ENCODE measurements at regions not wholly inside any gene's neighbourhood (a gene's known extent, or its start where the extent isn't known, plus 50 kb on each side); places are given as distances from the start of the nearest gene placed in this dataset.

DNA sequence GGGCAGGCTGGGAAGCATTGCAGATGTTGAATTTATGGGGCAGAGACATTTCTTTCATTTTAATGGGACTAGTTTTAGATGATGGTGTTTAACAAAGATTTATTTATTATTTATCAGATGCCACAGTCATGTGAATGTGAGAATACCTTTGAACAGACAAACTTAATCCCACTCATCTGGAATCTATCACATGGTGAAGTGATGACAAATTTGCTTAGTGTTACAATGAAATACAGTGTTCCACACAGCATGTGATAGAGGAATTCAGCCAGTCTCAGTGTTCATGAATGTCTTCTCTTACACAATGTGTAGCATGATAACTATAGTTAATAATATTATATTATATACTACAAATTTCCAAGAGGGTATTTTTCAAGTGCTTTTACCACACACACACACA is 1361.7 kb upstream of the B3GALT2 start:
- H3K27ac ChIP-seq (ENCODE audit: low read length): no peak overlapping the region
- intact Hi-C loops (cut with micrococcal nuclease): no loop called here
- TF ChIP-seq, protein P1, sequence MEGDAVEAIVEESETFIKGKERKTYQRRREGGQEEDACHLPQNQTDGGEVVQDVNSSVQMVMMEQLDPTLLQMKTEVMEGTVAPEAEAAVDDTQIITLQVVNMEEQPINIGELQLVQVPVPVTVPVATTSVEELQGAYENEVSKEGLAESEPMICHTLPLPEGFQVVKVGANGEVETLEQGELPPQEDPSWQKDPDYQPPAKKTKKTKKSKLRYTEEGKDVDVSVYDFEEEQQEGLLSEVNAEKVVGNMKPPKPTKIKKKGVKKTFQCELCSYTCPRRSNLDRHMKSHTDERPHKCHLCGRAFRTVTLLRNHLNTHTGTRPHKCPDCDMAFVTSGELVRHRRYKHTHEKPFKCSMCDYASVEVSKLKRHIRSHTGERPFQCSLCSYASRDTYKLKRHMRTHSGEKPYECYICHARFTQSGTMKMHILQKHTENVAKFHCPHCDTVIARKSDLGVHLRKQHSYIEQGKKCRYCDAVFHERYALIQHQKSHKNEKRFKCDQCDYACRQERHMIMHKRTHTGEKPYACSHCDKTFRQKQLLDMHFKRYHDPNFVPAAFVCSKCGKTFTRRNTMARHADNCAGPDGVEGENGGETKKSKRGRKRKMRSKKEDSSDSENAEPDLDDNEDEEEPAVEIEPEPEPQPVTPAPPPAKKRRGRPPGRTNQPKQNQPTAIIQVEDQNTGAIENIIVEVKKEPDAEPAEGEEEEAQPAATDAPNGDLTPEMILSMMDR (IDR thresholded peaks at IDR 0.05): no peak
- H3K27me3 Mint-ChIP-seq (ENCODE audit: low read depth in 2 of 2): no peaks in the 10 kb centered on the region
- H3K36me3 Mint-ChIP-seq: peaks cover 12% of the 10 kb centered on the region
- H3K4me3 ChIP-seq (ENCODE audit: low read length): no peak overlapping the region
- no peaks in the 10 kb centered on the region for H3K27me3 ChIP-seq (ENCODE audit: control insufficient read depth, insufficient read depth, low read length)
- ATAC-seq (no peak), DNase-seq (no peak)
- H3K9me3 Mint-ChIP-seq: peaks cover 7 to 12% of the 10 kb centered on the region in 2 donors
- no peak overlapping the region for H3K27ac Mint-ChIP-seq
- no peaks in the 10 kb centered on the region for H3K4me1 ChIP-seq (ENCODE audit: control insufficient read depth, insufficient read depth, low read length)
- no peaks in the 10 kb centered on the region for H3K4me1 Mint-ChIP-seq
- H3K9me3 ChIP-seq (ENCODE audit: control insufficient read depth, insufficient read depth, low read length): no peaks in the 10 kb centered on the region
- no peak overlapping the region for H3K4me3 Mint-ChIP-seq
- H3K36me3 ChIP-seq (ENCODE audit: control insufficient read depth, insufficient read depth, low read length): no peaks in the 10 kb centered on the region

DNA sequence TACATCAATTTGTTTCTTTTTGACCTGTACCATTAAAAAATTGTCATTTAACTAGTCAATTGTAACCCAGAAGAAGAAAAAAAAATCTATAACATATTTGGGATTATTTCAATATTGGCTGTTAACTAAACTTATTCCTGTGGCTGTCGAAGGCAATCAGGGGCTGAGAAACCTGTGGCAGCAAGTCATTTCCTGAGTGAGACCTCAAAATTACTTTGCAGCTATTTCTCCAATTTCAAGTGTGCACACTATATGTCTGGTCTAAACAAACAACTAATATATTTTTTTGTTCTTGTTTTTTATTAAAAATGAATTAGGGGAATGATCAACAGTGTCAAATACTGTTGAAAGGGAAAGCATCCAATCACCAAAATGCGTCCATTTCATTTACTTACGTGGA is 1357.6 kb upstream of the B3GALT2 start:
- ATAC-seq (no peak), DNase-seq (no peak)
- Mint-ChIP-seq H3K36me3 (peaks cover 12% of the 10 kb centered on the region), H3K27me3 (ENCODE audit: low read depth in 2 of 2) (no peaks in the 10 kb centered on the region), H3K4me3 (no peak overlapping the region), H3K27ac (no peak overlapping the region), H3K4me1 (no peaks in the 10 kb centered on the region), H3K9me3 (peaks cover 3 to 9% of the 10 kb centered on the region in 2 donors)
- intact Hi-C loops (cut with micrococcal nuclease): no loop called here
- Histone ChIP-seq H3K4me1 (ENCODE audit: control insufficient read depth, insufficient read depth, low read length) (no peaks in the 10 kb centered on the region), H3K9me3 (ENCODE audit: control insufficient read depth, insufficient read depth, low read length) (no peaks in the 10 kb centered on the region), H3K27me3 (ENCODE audit: control insufficient read depth, insufficient read depth, low read length) (no peaks in the 10 kb centered on the region), H3K27ac (ENCODE audit: low read length) (no peak overlapping the region), H3K36me3 (ENCODE audit: control insufficient read depth, insufficient read depth, low read length) (no peaks in the 10 kb centered on the region), H3K4me3 (ENCODE audit: low read length) (no peak overlapping the region)
- TF ChIP-seq, protein P1 (IDR thresholded peaks at IDR 0.05): no peak
- WGBS (ENCODE audit: insufficient coverage): 44% methylated on average over 2 of the region's 3 CpGs

DNA sequence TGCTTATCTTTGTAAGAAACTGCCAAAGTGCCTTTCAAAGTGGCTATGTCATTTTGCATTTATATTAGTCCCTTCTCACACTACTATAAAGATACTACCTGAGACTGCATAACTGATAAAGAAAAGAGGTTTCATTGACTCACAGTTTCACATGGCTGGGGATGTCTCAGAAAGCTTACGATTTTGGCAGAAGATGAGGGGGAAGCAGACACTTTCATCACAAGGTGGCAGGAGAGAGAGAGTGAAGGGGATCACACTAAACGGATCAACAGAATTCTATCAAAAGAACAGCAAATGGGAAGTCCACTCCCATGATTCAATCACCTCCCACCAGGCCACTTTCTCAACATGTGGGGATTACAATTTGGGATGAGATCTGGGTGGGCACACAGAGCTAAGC is 1352.0 kb upstream of the B3GALT2 start:
- H3K27ac Mint-ChIP-seq: no peak overlapping the region

DNA sequence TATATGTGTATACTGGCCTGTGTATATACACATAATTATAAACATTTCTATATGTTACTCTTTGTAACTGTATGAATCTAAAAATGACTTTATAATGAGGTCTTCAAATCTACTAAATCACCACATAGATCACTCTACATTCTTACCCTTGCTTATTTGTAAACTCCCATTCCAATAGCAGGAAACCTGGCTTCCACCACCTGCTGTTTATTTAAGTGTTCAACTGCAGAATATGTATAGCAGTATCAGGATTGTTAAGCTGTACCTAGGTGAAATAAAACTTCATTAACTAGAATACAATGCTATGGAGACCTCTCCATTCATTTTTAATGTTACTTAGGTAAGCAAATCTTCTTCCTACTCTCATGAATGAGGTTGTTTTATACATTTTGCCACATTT is 1351.1 kb upstream of the B3GALT2 start:
- no peak overlapping the region for H3K27ac Mint-ChIP-seq

More for the DNA sequence above, 1352.0 kb upstream of the B3GALT2 start:
- Mint-ChIP-seq H3K4me3 (no peak overlapping the region), H3K9me3 (peaks cover 12 to 19% of the 10 kb centered on the region in 2 donors), H3K27me3 (ENCODE audit: low read depth in 2 of 2) (no peaks in the 10 kb centered on the region), H3K4me1 (no peaks in the 10 kb centered on the region), H3K36me3 (peaks cover 15% of the 10 kb centered on the region)
- ATAC-seq (no peak), DNase-seq (no peak)
- 86% methylated on average over 1 of the region's 2 CpGs for WGBS (ENCODE audit: insufficient coverage)
- intact Hi-C loops (cut with micrococcal nuclease): no loop called here
- no peak overlapping the region for H3K27ac ChIP-seq (ENCODE audit: low read length)
- no peaks in the 10 kb centered on the region for H3K27me3 ChIP-seq (ENCODE audit: control insufficient read depth, insufficient read depth, low read length)
- H3K36me3 ChIP-seq (ENCODE audit: control insufficient read depth, insufficient read depth, low read length): no peaks in the 10 kb centered on the region
- H3K4me3 ChIP-seq (ENCODE audit: low read length): no peak overlapping the region
- H3K9me3 ChIP-seq (ENCODE audit: control insufficient read depth, insufficient read depth, low read length): peaks cover 6% of the 10 kb centered on the region
- no peaks in the 10 kb centered on the region for H3K4me1 ChIP-seq (ENCODE audit: control insufficient read depth, insufficient read depth, low read length)
- TF ChIP-seq, protein P1 (IDR thresholded peaks at IDR 0.05): no peak

More for the DNA sequence above, 1351.1 kb upstream of the B3GALT2 start:
- Histone ChIP-seq H3K36me3 (ENCODE audit: control insufficient read depth, insufficient read depth, low read length) (no peaks in the 10 kb centered on the region), H3K4me3 (ENCODE audit: low read length) (no peak overlapping the region), H3K27ac (ENCODE audit: low read length) (no peak overlapping the region), H3K4me1 (ENCODE audit: control insufficient read depth, insufficient read depth, low read length) (no peaks in the 10 kb centered on the region), H3K9me3 (ENCODE audit: control insufficient read depth, insufficient read depth, low read length) (peaks cover 6% of the 10 kb centered on the region), H3K27me3 (ENCODE audit: control insufficient read depth, insufficient read depth, low read length) (no peaks in the 10 kb centered on the region)
- H3K36me3 Mint-ChIP-seq: peaks cover 15% of the 10 kb centered on the region
- H3K4me1 Mint-ChIP-seq: no peaks in the 10 kb centered on the region
- peaks cover 13 to 18% of the 10 kb centered on the region in 2 donors for H3K9me3 Mint-ChIP-seq
- no peak for ATAC-seq
- TF ChIP-seq, protein P1 (IDR thresholded peaks at IDR 0.05): no peak
- H3K27me3 Mint-ChIP-seq (ENCODE audit: low read depth in 2 of 2): no peaks in the 10 kb centered on the region
- no peak overlapping the region for H3K4me3 Mint-ChIP-seq
- DNase-seq: no peak
- intact Hi-C loops (cut with micrococcal nuclease): no loop called here

Measured in natural killer cell (primary cell).